ENCODE measurements at regions not wholly inside any gene's neighbourhood (a gene's known extent, or its start where the extent isn't known, plus 50 kb on each side); places are given as distances from the start of the nearest gene placed in this dataset.

- CTCF ChIA-PET = no interaction called here
- BruUV-seq (replicated peaks) = no TSS peak
- Mint-ChIP-seq H3K9me3 (ENCODE audit: unreplicated experiment) (no peaks in the 10 kb centered on the region), H3K4me3 (ENCODE audit: unreplicated experiment) (no peak overlapping the region), H3K27me3 (ENCODE audit: insufficient read depth, unreplicated experiment) (peaks cover 59% of the 10 kb centered on the region), H3K4me1 (ENCODE audit: insufficient read depth, unreplicated experiment) (no peaks in the 10 kb centered on the region), H3K27ac (ENCODE audit: low read depth, unreplicated experiment) (no peak overlapping the region), H3K36me3 (ENCODE audit: insufficient read depth, unreplicated experiment) (no peaks in the 10 kb centered on the region)
- POLR2A ChIA-PET = no interaction called here
- TF ChIP-seq CTCF (IDR thresholded peaks at IDR 0.05; ENCODE audit: unreplicated experiment) = no peak
- DNase-seq (ENCODE audit: unreplicated experiment) = no peak
- intact Hi-C loops (cut with micrococcal nuclease) = no loop called here
These were observed 166.5 kb upstream of the KCNJ3 start for GRCh38 chr2:154532004-154532403.

DNA sequence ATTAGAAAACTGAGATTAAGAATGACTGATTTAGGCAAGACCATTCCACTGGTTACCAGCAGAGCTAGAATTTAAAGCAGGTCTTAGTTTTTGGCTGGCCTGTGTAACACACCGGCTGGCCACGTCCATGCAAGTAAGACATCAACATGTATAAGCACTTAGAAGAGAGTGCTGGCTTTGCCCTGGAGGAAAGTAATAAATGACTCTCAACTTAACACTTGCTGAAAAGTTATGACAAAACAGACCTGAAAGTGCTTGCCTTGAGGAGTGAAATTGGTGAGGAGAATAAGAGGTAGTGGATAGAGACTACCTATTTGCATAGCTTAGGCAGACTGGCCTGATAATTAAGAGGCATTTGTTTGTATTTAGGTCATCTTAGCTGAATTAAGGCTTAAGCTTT is 165.7 kb upstream of the KCNJ3 start:
- H3K4me3 Mint-ChIP-seq (ENCODE audit: unreplicated experiment) = no peak overlapping the region
- no peak for TF ChIP-seq CTCF (IDR thresholded peaks at IDR 0.05; ENCODE audit: unreplicated experiment)
- H3K9me3 Mint-ChIP-seq (ENCODE audit: unreplicated experiment) = no peaks in the 10 kb centered on the region
- H3K27ac Mint-ChIP-seq (ENCODE audit: low read depth, unreplicated experiment) = no peak overlapping the region
- ChIA-PET POLR2A (no interaction called here), CTCF (no interaction called here)
- intact Hi-C loops (cut with micrococcal nuclease) = no loop called here
- peaks cover 67% of the 10 kb centered on the region for H3K27me3 Mint-ChIP-seq (ENCODE audit: insufficient read depth, unreplicated experiment)
- H3K4me1 Mint-ChIP-seq (ENCODE audit: insufficient read depth, unreplicated experiment) = no peaks in the 10 kb centered on the region
- no peaks in the 10 kb centered on the region for H3K36me3 Mint-ChIP-seq (ENCODE audit: insufficient read depth, unreplicated experiment)
- DNase-seq (ENCODE audit: unreplicated experiment) = no peak
- BruUV-seq (replicated peaks) = no TSS peak

DNA sequence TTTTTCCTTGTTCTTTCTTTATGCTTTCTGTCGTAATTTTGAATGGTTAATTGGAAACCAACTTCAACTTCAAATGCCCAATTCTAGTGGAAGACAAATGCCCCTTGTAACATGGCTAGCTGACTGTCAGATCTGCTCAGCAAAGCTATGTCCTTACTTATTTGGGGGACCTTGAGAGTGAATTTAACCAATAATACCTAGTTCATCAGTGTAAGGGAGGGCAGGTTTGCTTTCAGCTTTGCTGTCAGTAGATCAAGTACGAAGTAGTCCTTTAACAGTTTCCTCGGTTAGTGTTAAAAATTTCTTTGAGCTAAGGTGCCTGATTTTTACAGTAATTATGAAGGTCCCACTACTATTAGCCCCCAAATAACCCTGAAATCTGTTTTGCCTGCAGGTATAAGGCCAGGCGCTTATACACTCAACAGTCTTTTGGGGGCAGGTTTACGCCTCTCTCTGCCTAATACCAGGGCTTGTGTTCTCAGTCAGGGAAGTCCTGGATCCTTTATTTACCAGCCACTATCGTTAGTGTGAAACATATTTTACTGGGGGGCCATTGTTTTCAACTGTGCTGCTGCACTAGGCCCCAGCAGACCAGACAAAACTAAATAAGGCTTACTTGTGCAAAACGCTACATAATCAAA is 165.1 kb upstream of the KCNJ3 start:
- no peak for DNase-seq (ENCODE audit: unreplicated experiment)
- no TSS peak for BruUV-seq (replicated peaks)
- H3K36me3 Mint-ChIP-seq (ENCODE audit: insufficient read depth, unreplicated experiment) = no peaks in the 10 kb centered on the region
- no peaks in the 10 kb centered on the region for H3K9me3 Mint-ChIP-seq (ENCODE audit: unreplicated experiment)
- no peak overlapping the region for H3K4me3 Mint-ChIP-seq (ENCODE audit: unreplicated experiment)
- no peak for TF ChIP-seq CTCF (IDR thresholded peaks at IDR 0.05; ENCODE audit: unreplicated experiment)
- no peak overlapping the region for H3K27ac Mint-ChIP-seq (ENCODE audit: low read depth, unreplicated experiment)
- H3K27me3 Mint-ChIP-seq (ENCODE audit: insufficient read depth, unreplicated experiment) = peaks cover 73% of the 10 kb centered on the region
- ChIA-PET CTCF (no interaction called here), POLR2A (no interaction called here)
- H3K4me1 Mint-ChIP-seq (ENCODE audit: insufficient read depth, unreplicated experiment) = no peaks in the 10 kb centered on the region
- intact Hi-C loops (cut with micrococcal nuclease) = no loop called here

- H3K4me3 Mint-ChIP-seq (ENCODE audit: unreplicated experiment) = no peak overlapping the region
- no peaks in the 10 kb centered on the region for H3K9me3 Mint-ChIP-seq (ENCODE audit: unreplicated experiment)
- ChIA-PET POLR2A (no interaction called here), CTCF (no interaction called here)
- no peak for DNase-seq (ENCODE audit: unreplicated experiment)
- intact Hi-C loops (cut with micrococcal nuclease) = no loop called here
- no TSS peak for BruUV-seq (replicated peaks)
- no peaks in the 10 kb centered on the region for H3K36me3 Mint-ChIP-seq (ENCODE audit: insufficient read depth, unreplicated experiment)
- TF ChIP-seq CTCF (IDR thresholded peaks at IDR 0.05; ENCODE audit: unreplicated experiment) = no peak
- H3K27ac Mint-ChIP-seq (ENCODE audit: low read depth, unreplicated experiment) = no peak overlapping the region
- peaks cover 68% of the 10 kb centered on the region for H3K27me3 Mint-ChIP-seq (ENCODE audit: insufficient read depth, unreplicated experiment)
- H3K4me1 Mint-ChIP-seq (ENCODE audit: insufficient read depth, unreplicated experiment) = no peaks in the 10 kb centered on the region
These were observed 161.5 kb upstream of the KCNJ3 start for GRCh38 chr2:154537024-154537423.

Measured in MCF 10A (cell line).